A549 (cell line): ENCODE measurements at regions not wholly inside any gene's neighbourhood (a gene's known extent, or its start where the extent isn't known, plus 50 kb on each side); places are given as distances from the start of the nearest gene placed in this dataset.

Source experiments
- ATAC-seq, 2 experiments: fragments of 200-7000 bp in 1 of 2; fragments of >200 bp in 1 of 2; cut with Nextera tagmentation in 1 of 2; cut with Tn5 transposase in 1 of 2; 3 replicates each; pipeline versions ENCODE4 v1.8.0 to v1.9.1; 2018 to 2020; ENCODE audit warnings: mild to moderate bottlenecking in 1 of 2, moderate library complexity in 1 of 2
- CTCF ChIA-PET: fragments of 300-600 bp; sonication (Branson Sonifier 250); formaldehyde crosslinking; extraction: SDS; loops from one replicate; lab custom pipeline; 2021; ENCODE audit warnings: antibody characterized with exemption, inconsistent platforms; lab: Yijun Ruan, JAX
- POLR2A ChIA-PET: fragments of 350-600 bp; formaldehyde crosslinking; extraction: SDS; loops from one replicate; lab custom pipeline; 2021; ENCODE audit warnings: antibody characterized with exemption, inconsistent platforms; lab: Yijun Ruan, JAX
- DNase-seq, 2 experiments: peaks; one replicate each; pipeline versions ENCODE4 v3.0.0 to v3.0.0-alpha.2; 2011 to 2016; ENCODE audit warnings: low read depth in 1 of 2, low spot score in 1 of 2
- FAIRE-seq: peaks from 2 replicates; lab custom pipeline; 2011; peaks lifted over from hg19 to GRCh38; lab: Jason Lieb, UNC
- H3K27ac ChIP-seq, 2 experiments: fragments of >200 bp; sonication (Bioruptor Twin); formaldehyde crosslinking; 3 replicates each; pipeline ENCODE4 v1.5.1; 2016 to 2017
- H3K4me1 ChIP-seq: fragments of >200 bp; sonication (Bioruptor Twin); formaldehyde crosslinking; 3 replicates; pipeline ENCODE4 v1.6.1; 2016
- H3K4me2 ChIP-seq: fragments of >200 bp; sonication (Bioruptor Twin); formaldehyde crosslinking; 3 replicates; pipeline ENCODE4 v1.6.1; 2016
- H3K4me3 ChIP-seq: fragments of >200 bp; sonication (Bioruptor Twin); formaldehyde crosslinking; 3 replicates; pipeline ENCODE4 v1.5.1; 2016
- H3K9me3 ChIP-seq: fragments of >200 bp; sonication (Bioruptor Twin); formaldehyde crosslinking; 3 replicates; pipeline ENCODE4 v1.6.1; 2016
- EHF ChIP-seq: fragments of 250-450 bp; sonication (Bioruptor Pico); IDR thresholded peaks from 2 replicates; pipeline ENCODE4 v1.5.0; 2020; ENCODE audit warnings: mild to moderate bottlenecking
- FOSB ChIP-seq: fragments of 250-450 bp; sonication (Bioruptor Pico); IDR thresholded peaks from 2 replicates; pipeline ENCODE4 v1.5.0; 2020; ENCODE audit warnings: mild to moderate bottlenecking, moderate library complexity
- GATA3 ChIP-seq: IDR thresholded peaks from 2 replicates; pipeline ENCODE4 v1.6.1; 2012; ENCODE audit warnings: borderline replicate concordance
- HOXB5 ChIP-seq: fragments of 250-450 bp; sonication (Bioruptor Pico); IDR thresholded peaks from 2 replicates; pipeline ENCODE4 v1.5.0; 2020; ENCODE audit warnings: mild to moderate bottlenecking, moderate library complexity
- PHF8 ChIP-seq: fragments of 200-600 bp; sonication (generic); IDR thresholded peaks from 2 replicates; pipeline ENCODE4 v1.6.1; 2016; ENCODE audit warnings: low read depth, mild to moderate bottlenecking, antibody characterized with exemption, moderate library complexity, borderline replicate concordance
- RARB ChIP-seq: fragments of 250-450 bp; sonication (Bioruptor Pico); IDR thresholded peaks from 2 replicates; pipeline ENCODE4 v1.8.0; 2021; ENCODE audit warnings: mild to moderate bottlenecking, moderate library complexity
- SMC3 ChIP-seq: fragments of >200 bp; sonication (Bioruptor Twin); formaldehyde crosslinking; IDR thresholded peaks from 3 replicates; pipeline ENCODE4 v1.6.1; 2018; ENCODE audit warnings: inconsistent platforms
- ZC3H11A ChIP-seq: fragments of 450-650 bp; IDR thresholded peaks from 2 replicates; pipeline ENCODE4 v1.6.1; 2014; ENCODE audit warnings: antibody characterized with exemption, mild to moderate bottlenecking
- ZNF302 ChIP-seq: fragments of 250-450 bp; sonication (Bioruptor Pico); IDR thresholded peaks from 2 replicates; pipeline ENCODE4 v1.9.0; 2021; ENCODE audit warnings: inconsistent platforms, mild to moderate bottlenecking, moderate library complexity
- ZSCAN20 ChIP-seq: fragments of 250-450 bp; sonication (Bioruptor Pico); IDR thresholded peaks from 2 replicates; pipeline ENCODE4 v1.8.0; 2022; ENCODE audit warnings: mild to moderate bottlenecking, moderate library complexity
- WGBS: methylation state at CpG from one replicate; pipeline ENCODE4 v1.1.6; 2017; ENCODE audit errors: missing lambda C conversion rate; 5-methylcytosine and 5-hydroxymethylcytosine counted together
- TF ChIP-seq, protein P1 (sequence below): fragments of 250-450 bp; sonication (Bioruptor Pico); IDR thresholded peaks from 2 replicates; pipeline ENCODE4 v1.5.0; 2021; ENCODE audit warnings: mild to moderate bottlenecking, moderate library complexity, borderline replicate concordance
- TF ChIP-seq, protein P2 (sequence below): fragments of 200-600 bp; sonication (generic); IDR thresholded peaks from 2 replicates; pipeline ENCODE4 v1.6.1; 2016; ENCODE audit warnings: antibody characterized with exemption, mild to moderate bottlenecking, moderate library complexity
- TF ChIP-seq, protein P3 (sequence below): fragments of 150-350 bp; IDR thresholded peaks from 2 replicates; pipeline ENCODE4 v1.6.1; 2014; ENCODE audit warnings: low read depth, mild to moderate bottlenecking, low read length

DNA sequence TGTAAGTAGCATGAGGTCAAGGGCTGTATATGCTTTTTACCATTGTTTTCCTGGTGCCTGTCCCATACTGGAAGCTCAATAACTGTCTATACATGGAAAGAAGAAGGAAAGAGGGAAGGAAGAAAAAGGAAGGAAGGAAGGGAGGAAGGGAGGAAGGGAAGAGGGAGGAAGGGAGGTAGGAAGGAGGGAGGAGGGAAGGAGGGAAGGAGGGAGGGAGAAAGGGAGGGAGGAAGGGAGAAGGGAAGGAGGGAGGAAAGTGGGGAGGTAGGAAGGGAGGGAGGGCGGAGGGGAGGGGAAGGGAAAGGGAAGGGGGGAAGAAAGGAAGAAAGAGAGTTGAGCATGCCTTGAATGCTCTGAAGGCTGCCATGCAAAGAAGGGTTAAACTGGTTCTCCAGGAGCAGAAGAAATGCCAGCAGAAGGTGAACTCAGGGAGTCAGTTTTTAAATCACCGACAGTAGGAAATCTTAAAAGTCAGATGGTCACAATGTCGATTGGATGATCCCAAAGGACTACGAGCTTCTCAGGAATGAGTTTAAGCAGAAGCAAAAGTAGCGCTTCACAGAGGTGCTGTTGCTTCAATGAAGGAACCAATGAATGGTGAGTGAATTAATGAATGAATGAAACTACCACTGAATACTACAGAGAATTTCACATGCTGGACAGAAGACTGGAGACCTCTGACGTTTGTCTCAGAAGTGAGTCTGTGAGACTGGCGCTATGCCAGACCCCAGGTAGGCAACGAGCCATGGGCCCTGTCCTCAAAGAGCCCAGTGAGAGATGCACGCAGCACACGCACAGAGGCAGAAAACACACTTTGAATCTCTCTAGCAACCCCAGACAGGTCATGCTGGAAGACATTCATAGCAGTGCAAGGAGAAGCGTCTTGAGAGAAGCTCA, 117.6 kb downstream of the MRPL14 start:
- POLR2A ChIA-PET, result interaction anchor here (1.3 to 2.0 kb wide), 2 partner anchors 64 to 240 kb away, joined by 5 to 11 read pairs; partner anchors contain the start of gene VEGFA
- H3K27ac ChIP-seq, result peak overlapping the region; percentile 84 to 100
- DNase-seq, result no peak
- TF ChIP-seq ZSCAN20 (CRISPR knock-in tag), result no peak
- no peak for TF ChIP-seq GATA3
- no peak for TF ChIP-seq SMC3
- TF ChIP-seq, all 56 proteins: peak for 0
- peak in 1 of 2 experiments; percentile 14; a peak in 3 of 6 replicates for ATAC-seq
- no peak overlapping the region for H3K4me3 ChIP-seq
- H3K4me1 ChIP-seq, result peaks cover 68% of the 10 kb centered on the region
- CTCF ChIA-PET, result interaction anchor here (1.1 to 4.8 kb wide), 9 partner anchors 40 to 342 kb away, joined by 3 to 39 read pairs (median 4); partner anchors contain the start of gene VEGFA
- H3K9me3 ChIP-seq, result peaks cover 12% of the 10 kb centered on the region
- 76% methylated on average over 10 of the region's 11 CpGs for WGBS
- peak overlapping the region; percentile 63 for H3K4me2 ChIP-seq
- FAIRE-seq, result no peak

DNA sequence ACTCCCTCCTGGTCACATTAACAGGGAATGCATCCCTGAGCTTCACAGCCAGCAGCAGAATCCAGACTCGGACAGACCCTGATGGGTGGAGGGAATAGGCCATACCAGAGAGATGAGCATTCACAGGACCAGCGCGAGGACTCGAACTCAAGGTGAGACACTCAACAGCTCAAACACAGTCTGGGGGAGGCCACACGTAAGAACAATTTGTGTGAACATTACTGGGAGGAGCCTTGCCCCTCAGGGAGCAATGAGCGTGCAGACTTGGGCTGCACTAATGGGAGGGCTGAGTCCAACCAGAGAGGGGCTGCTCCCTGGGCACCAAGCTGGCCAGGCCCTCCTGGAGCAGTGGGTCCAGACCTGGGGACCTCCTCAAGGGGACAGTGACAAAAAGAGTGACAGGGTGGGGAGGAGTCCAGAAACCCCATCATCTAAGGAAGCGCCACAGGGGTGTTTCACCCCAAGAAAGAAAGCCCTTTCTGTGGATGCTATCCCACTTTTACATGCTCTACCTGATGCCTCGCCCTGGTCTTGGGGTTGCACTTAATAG, 118.4 kb downstream of the MRPL14 start:
- POLR2A ChIA-PET, result no interaction called here
- peaks cover 75% of the 10 kb centered on the region for H3K4me1 ChIP-seq
- 92% methylated on average over 7 of the region's 8 CpGs for WGBS

More for the DNA sequence above, 118.4 kb downstream of the MRPL14 start:
- Histone ChIP-seq H3K9me3 (peaks cover 12% of the 10 kb centered on the region), H3K27ac (peak overlapping the region; percentile 84 to 100), H3K4me3 (no peak overlapping the region), H3K4me2 (no peak overlapping the region)
- CTCF ChIA-PET, result interaction anchor here (1.2 to 4.8 kb wide), 4 partner anchors 14 to 239 kb away, joined by 3 to 39 read pairs (median 5); partner anchors contain the start of gene VEGFA
- FAIRE-seq (no peak), ATAC-seq (no peak), DNase-seq (no peak)
- no peak for TF ChIP-seq PHF8
- TF ChIP-seq RARB (CRISPR knock-in tag), result no peak
- TF ChIP-seq HOXB5, result no peak
- TF ChIP-seq, protein P1, sequence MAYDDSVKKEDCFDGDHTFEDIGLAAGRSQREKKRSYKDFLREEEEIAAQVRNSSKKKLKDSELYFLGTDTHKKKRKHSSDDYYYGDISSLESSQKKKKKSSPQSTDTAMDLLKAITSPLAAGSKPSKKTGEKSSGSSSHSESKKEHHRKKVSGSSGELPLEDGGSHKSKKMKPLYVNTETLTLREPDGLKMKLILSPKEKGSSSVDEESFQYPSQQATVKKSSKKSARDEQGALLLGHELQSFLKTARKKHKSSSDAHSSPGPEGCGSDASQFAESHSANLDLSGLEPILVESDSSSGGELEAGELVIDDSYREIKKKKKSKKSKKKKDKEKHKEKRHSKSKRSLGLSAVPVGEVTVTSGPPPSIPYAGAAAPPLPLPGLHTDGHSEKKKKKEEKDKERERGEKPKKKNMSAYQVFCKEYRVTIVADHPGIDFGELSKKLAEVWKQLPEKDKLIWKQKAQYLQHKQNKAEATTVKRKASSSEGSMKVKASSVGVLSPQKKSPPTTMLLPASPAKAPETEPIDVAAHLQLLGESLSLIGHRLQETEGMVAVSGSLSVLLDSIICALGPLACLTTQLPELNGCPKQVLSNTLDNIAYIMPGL, result no peak
- TF ChIP-seq, protein P2, sequence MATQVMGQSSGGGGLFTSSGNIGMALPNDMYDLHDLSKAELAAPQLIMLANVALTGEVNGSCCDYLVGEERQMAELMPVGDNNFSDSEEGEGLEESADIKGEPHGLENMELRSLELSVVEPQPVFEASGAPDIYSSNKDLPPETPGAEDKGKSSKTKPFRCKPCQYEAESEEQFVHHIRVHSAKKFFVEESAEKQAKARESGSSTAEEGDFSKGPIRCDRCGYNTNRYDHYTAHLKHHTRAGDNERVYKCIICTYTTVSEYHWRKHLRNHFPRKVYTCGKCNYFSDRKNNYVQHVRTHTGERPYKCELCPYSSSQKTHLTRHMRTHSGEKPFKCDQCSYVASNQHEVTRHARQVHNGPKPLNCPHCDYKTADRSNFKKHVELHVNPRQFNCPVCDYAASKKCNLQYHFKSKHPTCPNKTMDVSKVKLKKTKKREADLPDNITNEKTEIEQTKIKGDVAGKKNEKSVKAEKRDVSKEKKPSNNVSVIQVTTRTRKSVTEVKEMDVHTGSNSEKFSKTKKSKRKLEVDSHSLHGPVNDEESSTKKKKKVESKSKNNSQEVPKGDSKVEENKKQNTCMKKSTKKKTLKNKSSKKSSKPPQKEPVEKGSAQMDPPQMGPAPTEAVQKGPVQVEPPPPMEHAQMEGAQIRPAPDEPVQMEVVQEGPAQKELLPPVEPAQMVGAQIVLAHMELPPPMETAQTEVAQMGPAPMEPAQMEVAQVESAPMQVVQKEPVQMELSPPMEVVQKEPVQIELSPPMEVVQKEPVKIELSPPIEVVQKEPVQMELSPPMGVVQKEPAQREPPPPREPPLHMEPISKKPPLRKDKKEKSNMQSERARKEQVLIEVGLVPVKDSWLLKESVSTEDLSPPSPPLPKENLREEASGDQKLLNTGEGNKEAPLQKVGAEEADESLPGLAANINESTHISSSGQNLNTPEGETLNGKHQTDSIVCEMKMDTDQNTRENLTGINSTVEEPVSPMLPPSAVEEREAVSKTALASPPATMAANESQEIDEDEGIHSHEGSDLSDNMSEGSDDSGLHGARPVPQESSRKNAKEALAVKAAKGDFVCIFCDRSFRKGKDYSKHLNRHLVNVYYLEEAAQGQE, result no peak
- no peak for TF ChIP-seq ZNF302
- TF ChIP-seq EHF (CRISPR knock-in tag), result no peak
- TF ChIP-seq ZC3H11A, result no peak
- no peak for TF ChIP-seq GATA3
- TF ChIP-seq, protein P3, sequence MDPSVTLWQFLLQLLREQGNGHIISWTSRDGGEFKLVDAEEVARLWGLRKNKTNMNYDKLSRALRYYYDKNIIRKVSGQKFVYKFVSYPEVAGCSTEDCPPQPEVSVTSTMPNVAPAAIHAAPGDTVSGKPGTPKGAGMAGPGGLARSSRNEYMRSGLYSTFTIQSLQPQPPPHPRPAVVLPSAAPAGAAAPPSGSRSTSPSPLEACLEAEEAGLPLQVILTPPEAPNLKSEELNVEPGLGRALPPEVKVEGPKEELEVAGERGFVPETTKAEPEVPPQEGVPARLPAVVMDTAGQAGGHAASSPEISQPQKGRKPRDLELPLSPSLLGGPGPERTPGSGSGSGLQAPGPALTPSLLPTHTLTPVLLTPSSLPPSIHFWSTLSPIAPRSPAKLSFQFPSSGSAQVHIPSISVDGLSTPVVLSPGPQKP, result no peak
- TF ChIP-seq FOSB, result no peak
